SK-N-SH (cell line): ENCODE measurements at regions not wholly inside any gene's neighbourhood (a gene's known extent, or its start where the extent isn't known, plus 50 kb on each side); places are given as distances from the start of the nearest gene placed in this dataset.

Experiments
- CTCF ChIA-PET: fragments of 300-600, 350-600 bp; formaldehyde crosslinking; extraction: SDS; loops from one replicate; lab custom pipeline; 2021; lab: Yijun Ruan, JAX
- POLR2A ChIA-PET: fragments of 350-600 bp; sonication (Branson Sonifier 250); formaldehyde crosslinking; extraction: SDS; loops from one replicate; lab custom pipeline; 2020; ENCODE audit warnings: antibody characterized with exemption, inconsistent platforms; lab: Yijun Ruan, JAX
- DNase-seq: peaks from one replicate; pipeline ENCODE4 v3.0.0; 2012
- H2AFZ ChIP-seq: fragments of 200-600 bp; sonication (generic); 2 replicates; pipeline ENCODE4 v1.8.1; 2016; ENCODE audit warnings: antibody characterized with exemption, mild to moderate bottlenecking, low read depth
- H3F3A ChIP-seq: fragments of 200-600 bp; sonication (generic); replicated peaks from 2 replicates; pipeline ENCODE3; 2016; ENCODE audit warnings: antibody characterized with exemption, mild to moderate bottlenecking; ENCODE audit not compliant: insufficient read depth
- H3K27ac ChIP-seq, 2 experiments: fragments of 200-500 bp in 1 of 2; fragments of 200-600 bp in 1 of 2; sonication (Bioruptor generic) in 1 of 2; sonication (generic), shearing (Covaris generic) in 1 of 2; 2 replicates each; pipeline versions ENCODE4 v1.5.1 to v1.6.1; 2014 to 2016; ENCODE audit warnings: low read depth in 2 of 2, inconsistent platforms in 1 of 2, low read length in 1 of 2, mild to moderate bottlenecking in 1 of 2, mixed read lengths in 1 of 2
- H3K27me3 ChIP-seq: fragments of 200-600 bp; sonication (generic), shearing (Covaris generic); 2 replicates; pipeline ENCODE4 v1.6.1; 2016; ENCODE audit warnings: mixed run types; ENCODE audit not compliant: insufficient read depth
- H3K36me3 ChIP-seq, 2 experiments: fragments of 200-500 bp in 1 of 2; fragments of 200-600 bp in 1 of 2; sonication (Bioruptor generic) in 1 of 2; sonication (generic) in 1 of 2; replicated peaks in 1 of 2; 2 replicates each; pipeline versions ENCODE3 to v1.5.1; 2014 to 2016; ENCODE audit warnings: low read length in 1 of 2, mild to moderate bottlenecking in 1 of 2; ENCODE audit not compliant: insufficient read depth in 2 of 2, control insufficient read depth in 1 of 2
- H3K4me1 ChIP-seq, 2 experiments: fragments of 200-500 bp in 1 of 2; fragments of 200-600 bp in 1 of 2; sonication (Bioruptor generic) in 1 of 2; sonication (generic), shearing (Covaris generic) in 1 of 2; 2 replicates each; pipeline versions ENCODE4 v1.5.1 to v1.6.1; 2014 to 2016; ENCODE audit warnings: low read depth in 1 of 2, low read length in 1 of 2, mixed run types in 1 of 2; ENCODE audit not compliant: insufficient read depth in 2 of 2, control insufficient read depth in 1 of 2
- H3K4me2 ChIP-seq: fragments of 200-600 bp; sonication (generic), shearing (Covaris generic); 2 replicates; pipeline ENCODE4 v1.6.1; 2017; ENCODE audit warnings: mixed run types
- H3K4me3 ChIP-seq, 2 experiments: fragments of 200-500 bp in 1 of 2; fragments of 200-600 bp in 1 of 2; sonication (Bioruptor generic) in 1 of 2; sonication (generic), shearing (Covaris generic) in 1 of 2; 2 replicates each; pipeline versions ENCODE4 v1.5.1 to v1.8.1; 2014 to 2016; ENCODE audit warnings: low read depth in 2 of 2, inconsistent platforms in 1 of 2, low read length in 1 of 2, mild to moderate bottlenecking in 1 of 2, mixed read lengths in 1 of 2, moderate library complexity in 1 of 2
- H3K79me2 ChIP-seq: fragments of 200-600 bp; sonication (generic); 2 replicates; pipeline ENCODE4 v1.8.1; 2017; ENCODE audit warnings: mild to moderate bottlenecking; ENCODE audit not compliant: insufficient read depth
- H3K9ac ChIP-seq: fragments of 200-600 bp; sonication (generic); 2 replicates; pipeline ENCODE4 v1.6.1; 2017; ENCODE audit warnings: mixed run types
- H3K9me2 ChIP-seq: fragments of 200-600 bp; sonication (generic); 2 replicates; pipeline ENCODE4 v1.6.1; 2017; ENCODE audit warnings: mixed run types
- H3K9me3 ChIP-seq: fragments of 200-600 bp; sonication (generic); 2 replicates; pipeline ENCODE4 v1.6.1; 2017; ENCODE audit warnings: mixed run types, mild to moderate bottlenecking, moderate library complexity
- H4K20me1 ChIP-seq: fragments of 200-600 bp; sonication (generic); 2 replicates; pipeline ENCODE4 v1.6.1; 2017; ENCODE audit warnings: mild to moderate bottlenecking, mixed run types; ENCODE audit not compliant: insufficient read depth
- ELF1 ChIP-seq: IDR thresholded peaks from 2 replicates; pipeline ENCODE4 v1.4.0; 2012
- EZH2phosphoT487 ChIP-seq: fragments of 200-600 bp; sonication (generic); IDR thresholded peaks from 2 replicates; pipeline ENCODE4 v1.6.1; 2017; ENCODE audit warnings: low read depth, mixed run types, mild to moderate bottlenecking, antibody characterized with exemption, moderate library complexity, borderline replicate concordance
- FOSL2 ChIP-seq: IDR thresholded peaks from 2 replicates; pipeline ENCODE4 v1.4.0; 2012; ENCODE audit warnings: low read depth, mild to moderate bottlenecking, moderate library complexity, borderline replicate concordance
- GABPA ChIP-seq: IDR thresholded peaks from 2 replicates; pipeline ENCODE4 v1.4.0; 2012; ENCODE audit warnings: low read depth, mild to moderate bottlenecking
- GATA2 ChIP-seq: sonication (generic); formaldehyde crosslinking; IDR thresholded peaks from 2 replicates; pipeline ENCODE4 v1.5.0; 2020; ENCODE audit warnings: mild to moderate bottlenecking, missing genetic modification reagents
- IRF3 ChIP-seq: fragments of 150-350 bp; IDR thresholded peaks from 2 replicates; pipeline ENCODE4 v1.6.1; 2016; ENCODE audit warnings: mild to moderate bottlenecking, low read depth, low read length
- MEF2A ChIP-seq: IDR thresholded peaks from 2 replicates; pipeline ENCODE4 v1.4.0; 2012; ENCODE audit warnings: low read depth, borderline replicate concordance
- MXI1 ChIP-seq: IDR thresholded peaks from 2 replicates; pipeline ENCODE4 v1.6.1; 2012; ENCODE audit warnings: mild to moderate bottlenecking, low read depth, low read length, improper control_type of control experiment
- NFIC ChIP-seq: IDR thresholded peaks from 2 replicates; pipeline ENCODE4 v1.4.0; 2012; ENCODE audit warnings: borderline replicate concordance
- NRF1 ChIP-seq: IDR thresholded peaks from 2 replicates; pipeline ENCODE4 v1.6.1; 2012; ENCODE audit warnings: low read depth, mild to moderate bottlenecking, low read length
- PBX3 ChIP-seq: IDR thresholded peaks from 2 replicates; pipeline ENCODE4; 2012
- RAD21 ChIP-seq: IDR thresholded peaks from 2 replicates; pipeline ENCODE4 v1.6.1; 2012; ENCODE audit warnings: mild to moderate bottlenecking, low read length
- RCOR1 ChIP-seq: fragments of 150-350 bp; IDR thresholded peaks from 2 replicates; pipeline ENCODE4 v1.6.1; 2017; ENCODE audit warnings: antibody characterized with exemption, low read length
- RFX5 ChIP-seq: IDR thresholded peaks from 2 replicates; pipeline ENCODE4 v1.6.1; 2012; ENCODE audit warnings: mild to moderate bottlenecking, improper control_type of control experiment, low read length
- RXRA ChIP-seq: IDR thresholded peaks from 2 replicates; pipeline ENCODE4 v1.4.0; 2012; ENCODE audit warnings: low read depth, mild to moderate bottlenecking, borderline replicate concordance
- SIN3A ChIP-seq: IDR thresholded peaks from 2 replicates; pipeline ENCODE4 v1.6.1; 2012; ENCODE audit warnings: low read depth, mild to moderate bottlenecking, low read length, moderate library complexity, borderline replicate concordance
- TCF12 ChIP-seq: IDR thresholded peaks from 2 replicates; pipeline ENCODE4 v1.4.0; 2012
- USF2 ChIP-seq: fragments of 150-350 bp; IDR thresholded peaks from 2 replicates; pipeline ENCODE4 v1.6.1; 2017; ENCODE audit warnings: antibody characterized with exemption, low read length, low read depth, borderline replicate concordance
- WGBS: methylation state at CpG from one replicate; pipeline ENCODE4 v1.1.6; 2017; ENCODE audit warnings: low lambda C conversion rate; 5-methylcytosine and 5-hydroxymethylcytosine counted together

- DNase-seq = no peak
- ChIA-PET POLR2A (no interaction called here), CTCF (interaction anchor here (1.9 kb wide), 1 partner anchor 13 kb away, joined by 4 read pairs; no protein-coding TSS in a partner anchor)
- Histone ChIP-seq H3K9me2 (no peaks in the 10 kb centered on the region), H3K9me3 (no peaks in the 10 kb centered on the region), H3K4me2 (no peak overlapping the region), H3K27ac (no peak overlapping the region), H3F3A (no peaks in the 10 kb centered on the region), H3K9ac (no peak overlapping the region), H2AFZ (no peak overlapping the region), H3K79me2 (no peaks in the 10 kb centered on the region), H3K27me3 (no peaks in the 10 kb centered on the region), H4K20me1 (no peaks in the 10 kb centered on the region), H3K4me3 (no peak overlapping the region), H3K4me1 (no peaks in the 10 kb centered on the region; a peak in 1 of 4 replicates), H3K36me3 (no peaks in the 10 kb centered on the region)
- TF ChIP-seq MXI1 = no peak
- no peak for TF ChIP-seq RAD21
- no peak for TF ChIP-seq IRF3
- no peak for TF ChIP-seq USF2
- TF ChIP-seq PBX3 = no peak
- no peak for TF ChIP-seq FOSL2
- WGBS = 74% methylated on average over 3 of the region's 3 CpGs
These were observed 263.2 kb upstream of the SPRY2 start for GRCh38 chr13:80604098-80604497.

- TF ChIP-seq RCOR1 (no peak), NRF1 (no peak), FOSL2 (no peak), ELF1 (no peak), NFIC (no peak), RFX5 (no peak), TCF12 (no peak), EZH2phosphoT487 (no peak), USF2 (no peak), RAD21 (no peak), GATA2 (CRISPR knock-in tag) (no peak), GABPA (no peak), SIN3A (no peak), IRF3 (no peak), MEF2A (no peak), RXRA (no peak)
- H3F3A ChIP-seq = no peaks in the 10 kb centered on the region
- ChIA-PET CTCF (interaction anchor here (1.9 kb wide), 1 partner anchor 14 kb away, joined by 4 read pairs; no protein-coding TSS in a partner anchor), POLR2A (no interaction called here)
- DNase-seq = no peak
- H3K4me1 ChIP-seq = no peaks in the 10 kb centered on the region; a peak in 1 of 4 replicates
- H3K4me3 ChIP-seq = no peak overlapping the region
- H3K36me3 ChIP-seq = no peaks in the 10 kb centered on the region
- 72% methylated on average over 1 of the region's 1 CpG for WGBS
- H4K20me1 ChIP-seq = no peaks in the 10 kb centered on the region
- H3K9me2 ChIP-seq = no peaks in the 10 kb centered on the region
- no peaks in the 10 kb centered on the region for H3K79me2 ChIP-seq
- no peak overlapping the region for H2AFZ ChIP-seq
- H3K9ac ChIP-seq = no peak overlapping the region
- H3K4me2 ChIP-seq = no peak overlapping the region
- no peak overlapping the region for H3K27ac ChIP-seq
- no peaks in the 10 kb centered on the region for H3K9me3 ChIP-seq
- no peaks in the 10 kb centered on the region for H3K27me3 ChIP-seq
These were observed 262.4 kb upstream of the SPRY2 start for GRCh38 chr13:80603351-80603750.
